ENCODE measurements at regions not wholly inside any gene's neighbourhood (a gene's known extent, or its start where the extent isn't known, plus 50 kb on each side); places are given as distances from the start of the nearest gene placed in this dataset.

DNA sequence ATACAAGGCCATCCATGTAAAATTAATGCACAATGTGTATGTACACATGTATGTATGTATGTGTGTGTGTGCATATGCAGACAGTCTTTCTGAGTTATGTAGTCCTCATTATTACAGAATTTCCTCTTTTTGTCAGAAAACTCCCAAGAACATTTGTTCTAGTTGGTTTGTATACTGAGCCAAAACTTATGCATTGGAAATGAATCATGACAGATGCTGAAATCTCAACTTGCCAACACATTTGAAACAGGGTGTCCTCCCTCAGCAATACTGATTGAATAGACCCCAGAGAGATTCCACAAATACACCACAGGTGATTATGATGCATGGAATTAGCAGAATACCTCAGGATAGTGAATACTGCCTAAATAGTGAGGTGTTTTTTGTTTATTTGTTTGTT lies 472.9 kb upstream of the PCDH15 start:
- no peak for DNase-seq (ENCODE audit: low spot score)

- no peak for DNase-seq (ENCODE audit: low spot score)
These were observed 471.9 kb upstream of the PCDH15 start for GRCh38 chr10:55272886-55273285.

DNA sequence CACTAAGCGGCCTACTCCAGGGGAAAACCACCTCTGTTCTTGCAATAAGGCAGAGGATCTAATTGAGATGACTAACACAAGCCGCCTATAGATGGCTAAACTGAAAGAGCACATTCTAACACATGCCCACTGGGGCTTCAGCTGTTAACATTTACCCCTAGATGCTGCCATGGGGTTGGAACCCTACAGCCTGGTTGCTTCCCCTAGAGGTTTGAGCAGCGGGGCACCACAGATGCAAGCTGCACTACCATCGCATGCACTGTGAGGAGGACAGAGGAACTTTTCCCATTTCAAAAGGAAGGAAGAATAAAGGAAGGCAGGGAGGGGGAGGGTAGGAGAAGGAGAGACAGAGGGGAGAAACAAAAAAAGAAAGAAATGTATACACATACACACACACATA lies 465.8 kb upstream of the PCDH15 start:
- DNase-seq (ENCODE audit: low spot score) = no peak

DNA sequence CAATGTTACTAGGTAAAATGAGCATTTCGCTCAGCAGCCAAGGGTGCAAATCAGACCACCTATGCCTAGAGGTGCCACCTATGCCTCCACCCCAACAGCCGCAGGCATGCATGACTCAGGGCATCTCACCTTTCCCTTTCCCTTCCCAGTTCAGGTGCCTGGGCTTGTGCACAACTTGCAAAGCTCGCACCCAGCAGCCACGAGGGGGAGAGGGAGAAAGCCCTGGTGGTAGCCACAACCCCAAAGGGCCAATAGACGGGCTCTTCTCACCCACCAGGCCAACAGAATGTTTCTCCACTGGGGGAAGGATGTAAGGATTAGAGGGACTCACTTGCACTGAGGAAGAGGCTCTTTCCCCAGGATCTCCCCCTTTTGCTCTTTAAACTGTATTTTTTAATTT lies 462.3 kb upstream of the PCDH15 start:
- DNase-seq (ENCODE audit: low spot score) = no peak

- no peak for DNase-seq (ENCODE audit: low spot score)
These were observed 441.5 kb upstream of the PCDH15 start for GRCh38 chr10:55242544-55242943.

GRCh38 chr10:55237462-55237861 lies 436.4 kb upstream of the PCDH15 start:
- DNase-seq (ENCODE audit: low spot score) = no peak

DNA sequence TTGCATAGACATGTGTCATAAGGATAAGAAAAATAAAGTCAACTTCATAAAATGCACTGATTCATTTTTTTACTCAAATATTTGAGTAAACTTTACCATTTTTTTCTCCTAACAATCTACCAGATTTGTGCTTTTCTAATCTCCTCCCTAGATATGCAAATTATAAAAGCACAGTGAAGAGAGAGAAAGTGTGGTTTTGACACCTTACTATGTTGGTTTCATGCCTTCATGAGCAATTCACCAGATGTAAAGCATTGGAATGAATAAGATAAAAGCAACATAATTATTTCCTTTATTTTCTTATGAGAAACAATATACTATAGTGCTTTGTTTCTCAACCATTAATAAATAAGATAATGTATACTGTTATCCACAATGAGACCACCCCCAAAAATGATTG lies 432.5 kb upstream of the PCDH15 start:
- DNase-seq (ENCODE audit: low spot score) = no peak

GRCh38 chr10:55233090-55233489 lies 432.1 kb upstream of the PCDH15 start:
- no peak for DNase-seq (ENCODE audit: low spot score)

DNA sequence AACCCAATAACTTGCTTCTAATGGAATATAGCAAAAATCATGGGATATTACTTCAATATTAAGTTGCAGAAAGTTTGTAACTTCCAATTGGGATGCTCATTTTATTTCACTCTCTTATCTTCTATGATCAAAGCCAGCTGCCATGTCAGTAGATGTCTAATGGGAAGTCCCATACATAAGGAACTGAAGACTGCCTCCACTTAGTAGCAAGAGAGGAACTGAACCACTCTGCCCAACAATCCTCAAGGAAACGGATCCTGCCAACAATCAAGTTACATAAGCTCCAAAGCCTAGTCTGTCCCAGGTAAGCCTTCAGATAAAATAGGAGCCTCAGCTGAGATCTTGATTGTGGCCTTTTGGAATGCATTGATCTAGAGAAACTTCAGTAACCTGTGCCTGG lies 431.5 kb upstream of the PCDH15 start:
- no peak for DNase-seq (ENCODE audit: low spot score)

DNA sequence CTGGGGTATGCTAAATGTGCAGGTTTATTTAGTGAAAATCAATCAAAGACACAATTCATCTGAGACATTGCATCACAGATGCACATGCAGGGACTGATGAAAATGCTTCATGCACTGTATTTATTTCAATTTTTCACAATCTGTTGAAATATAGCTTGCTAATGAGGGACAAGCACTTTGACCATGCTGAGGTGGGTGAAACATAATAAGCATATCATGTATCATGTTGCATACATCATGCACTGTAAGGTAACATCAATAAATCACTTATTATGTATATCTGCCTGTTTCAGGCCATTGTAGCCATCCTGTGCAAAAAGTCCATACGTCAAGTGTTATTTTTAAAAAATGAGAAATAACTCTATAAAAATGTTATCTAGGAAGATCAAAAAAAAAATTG lies 426.9 kb upstream of the PCDH15 start:
- DNase-seq (ENCODE audit: low spot score) = no peak

GRCh38 chr10:55224007-55224781 lies 423.2 kb upstream of the PCDH15 start:
- no peak for DNase-seq (ENCODE audit: low spot score)

DNA sequence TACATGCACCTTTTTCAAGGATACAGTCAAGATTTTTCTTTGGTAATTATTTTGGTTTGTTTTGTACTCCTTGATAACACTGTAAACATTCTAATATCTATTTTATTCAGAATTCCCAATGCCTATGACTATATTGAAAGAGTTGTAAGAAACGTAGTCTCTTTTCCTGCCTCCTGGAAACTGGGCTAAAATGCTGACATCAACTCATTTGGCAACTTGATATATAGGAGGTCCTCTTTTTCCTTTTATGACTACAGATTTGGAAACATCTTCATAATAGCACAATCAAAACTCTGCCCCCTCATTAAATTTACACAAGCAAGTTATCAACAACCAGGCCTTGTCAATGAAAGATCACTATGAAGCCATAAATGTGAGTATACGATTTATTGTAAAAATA lies 422.3 kb upstream of the PCDH15 start:
- DNase-seq (ENCODE audit: low spot score) = no peak

- no peak for DNase-seq (ENCODE audit: low spot score)
These were observed 419.9 kb upstream of the PCDH15 start for GRCh38 chr10:55220975-55221374.

GRCh38 chr10:55215699-55216098 lies 414.7 kb upstream of the PCDH15 start:
- no peak for DNase-seq (ENCODE audit: low spot score)

- DNase-seq (ENCODE audit: low spot score) = no peak
These were observed 413.6 kb upstream of the PCDH15 start for GRCh38 chr10:55214608-55215007.

DNA sequence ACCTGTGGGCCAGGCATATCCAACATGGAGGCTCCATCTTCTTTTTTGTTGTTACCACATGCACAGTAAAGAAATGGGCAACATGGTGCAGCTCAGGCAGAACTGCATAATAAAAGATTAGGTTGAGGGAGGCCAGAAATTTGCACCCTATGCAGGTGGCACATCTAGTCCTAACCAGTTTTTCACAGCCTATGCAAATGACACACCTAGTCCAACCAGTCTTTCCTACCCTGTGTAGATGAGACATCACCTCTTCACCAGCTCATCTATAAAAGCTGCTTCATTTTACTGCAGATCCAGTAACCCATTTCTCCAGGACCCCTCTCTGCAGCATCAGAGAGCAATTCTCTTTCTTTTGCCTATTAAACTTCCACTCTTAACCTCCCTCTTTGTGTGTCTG lies 411.0 kb upstream of the PCDH15 start:
- DNase-seq (ENCODE audit: low spot score) = no peak

- DNase-seq (ENCODE audit: low spot score) = no peak
These were observed 402.8 kb upstream of the PCDH15 start for GRCh38 chr10:55203874-55204273.

DNA sequence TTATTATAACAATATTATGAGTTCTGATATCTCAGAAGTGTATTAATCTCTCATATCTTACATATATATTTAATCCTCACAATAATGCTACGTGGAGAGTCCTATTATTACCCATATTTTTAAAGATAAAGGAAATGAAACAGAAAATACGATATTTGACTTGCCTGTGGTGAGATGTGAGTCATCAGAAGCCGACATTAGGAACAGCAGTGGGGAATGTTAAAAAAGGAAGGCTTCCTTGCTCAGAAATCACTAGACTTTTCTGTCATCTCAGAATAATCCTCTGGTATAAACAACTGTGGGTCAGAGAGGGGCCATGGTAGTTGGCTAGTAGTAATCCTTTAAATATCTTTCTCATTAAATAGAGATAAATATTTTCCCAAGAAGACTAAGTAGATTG lies 402.3 kb upstream of the PCDH15 start:
- no peak for DNase-seq (ENCODE audit: low spot score)

DNA sequence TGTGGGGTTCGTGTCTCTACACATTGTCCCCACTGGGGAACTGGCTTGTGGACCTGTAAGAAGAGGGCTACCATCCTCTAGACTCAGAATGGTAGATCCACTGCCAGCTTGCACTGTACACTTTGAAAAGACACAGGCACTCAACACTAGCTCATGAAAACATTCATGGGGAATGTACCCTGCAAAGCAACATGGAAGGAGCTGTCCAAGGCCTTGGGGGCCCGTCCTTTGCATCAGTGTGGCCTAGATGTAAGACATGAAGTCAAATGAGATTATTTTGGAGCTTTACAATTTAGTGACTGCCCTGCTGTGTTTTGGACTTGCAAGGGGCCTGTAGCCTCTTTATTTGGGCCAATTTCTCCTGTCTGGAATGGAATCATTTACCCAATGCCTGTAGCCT lies 399.0 kb upstream of the PCDH15 start:
- DNase-seq (ENCODE audit: low spot score) = no peak

GRCh38 chr10:55191236-55191860 lies 390.3 kb upstream of the PCDH15 start:
- no peak for DNase-seq (ENCODE audit: low spot score)

GRCh38 chr10:55183993-55184392 lies 383.0 kb upstream of the PCDH15 start:
- no peak for DNase-seq (ENCODE audit: low spot score)

- DNase-seq (ENCODE audit: low spot score) = no peak
These were observed 379.3 kb upstream of the PCDH15 start for GRCh38 chr10:55180357-55180756.

GRCh38 chr10:55174419-55174818 lies 373.4 kb upstream of the PCDH15 start:
- DNase-seq (ENCODE audit: low spot score) = no peak

All from mesenteric fat pad (tissue), 1 donor.